ENCODE measurements at regions not wholly inside any gene's neighbourhood (a gene's known extent, or its start where the extent isn't known, plus 50 kb on each side); places are given as distances from the start of the nearest gene placed in this dataset.

GRCh38 chr12:89877136-89877535 lies 168.5 kb upstream of the ATP2B1 start:
- no peaks in the 10 kb centered on the region for H3K27me3 Mint-ChIP-seq (ENCODE audit: low read depth, unreplicated experiment)
- no peaks in the 10 kb centered on the region for H3K9me3 Mint-ChIP-seq (ENCODE audit: unreplicated experiment)
- Histone ChIP-seq H3K4me3 (ENCODE audit: insufficient read depth, low read depth, low read length) (no peak overlapping the region), H3K9me3 (ENCODE audit: insufficient read depth, low read depth, low read length) (no peaks in the 10 kb centered on the region), H3K36me3 (ENCODE audit: insufficient read depth, low read length) (no peaks in the 10 kb centered on the region), H3K27me3 (ENCODE audit: insufficient read depth, low read length) (no peaks in the 10 kb centered on the region), H3K27ac (ENCODE audit: low read depth, low read length) (no peak overlapping the region), H2AFZ (ENCODE audit: low read depth, low read length) (no peak overlapping the region), H3K79me2 (ENCODE audit: insufficient read depth, low read length) (no peaks in the 10 kb centered on the region), H4K20me1 (ENCODE audit: insufficient read depth, low read length) (no peaks in the 10 kb centered on the region), H3K9ac (ENCODE audit: low read length) (no peak overlapping the region), H3K4me1 (ENCODE audit: insufficient read depth, low read length) (peaks cover 7% of the 10 kb centered on the region), H3K4me2 (ENCODE audit: low read length) (no peak overlapping the region)
- FAIRE-seq (no peak), DNase-seq (ENCODE audit: low read depth) (no peak)
- H3K36me3 Mint-ChIP-seq (ENCODE audit: low read depth, unreplicated experiment), result no peaks in the 10 kb centered on the region
- H3K4me3 Mint-ChIP-seq (ENCODE audit: unreplicated experiment), result no peak overlapping the region
- TF ChIP-seq EZH2 (IDR thresholded peaks at IDR 0.05; ENCODE audit: insufficient read depth, low read length), result no peak
- TF ChIP-seq, protein P1, sequence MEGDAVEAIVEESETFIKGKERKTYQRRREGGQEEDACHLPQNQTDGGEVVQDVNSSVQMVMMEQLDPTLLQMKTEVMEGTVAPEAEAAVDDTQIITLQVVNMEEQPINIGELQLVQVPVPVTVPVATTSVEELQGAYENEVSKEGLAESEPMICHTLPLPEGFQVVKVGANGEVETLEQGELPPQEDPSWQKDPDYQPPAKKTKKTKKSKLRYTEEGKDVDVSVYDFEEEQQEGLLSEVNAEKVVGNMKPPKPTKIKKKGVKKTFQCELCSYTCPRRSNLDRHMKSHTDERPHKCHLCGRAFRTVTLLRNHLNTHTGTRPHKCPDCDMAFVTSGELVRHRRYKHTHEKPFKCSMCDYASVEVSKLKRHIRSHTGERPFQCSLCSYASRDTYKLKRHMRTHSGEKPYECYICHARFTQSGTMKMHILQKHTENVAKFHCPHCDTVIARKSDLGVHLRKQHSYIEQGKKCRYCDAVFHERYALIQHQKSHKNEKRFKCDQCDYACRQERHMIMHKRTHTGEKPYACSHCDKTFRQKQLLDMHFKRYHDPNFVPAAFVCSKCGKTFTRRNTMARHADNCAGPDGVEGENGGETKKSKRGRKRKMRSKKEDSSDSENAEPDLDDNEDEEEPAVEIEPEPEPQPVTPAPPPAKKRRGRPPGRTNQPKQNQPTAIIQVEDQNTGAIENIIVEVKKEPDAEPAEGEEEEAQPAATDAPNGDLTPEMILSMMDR (IDR thresholded peaks at IDR 0.05; ENCODE audit: insufficient read depth, low read depth, low read length), result no peak
- no peak overlapping the region for H3K27ac Mint-ChIP-seq (ENCODE audit: unreplicated experiment)
- peaks cover 19% of the 10 kb centered on the region for H3K4me1 Mint-ChIP-seq (ENCODE audit: low read depth, unreplicated experiment)

DNA sequence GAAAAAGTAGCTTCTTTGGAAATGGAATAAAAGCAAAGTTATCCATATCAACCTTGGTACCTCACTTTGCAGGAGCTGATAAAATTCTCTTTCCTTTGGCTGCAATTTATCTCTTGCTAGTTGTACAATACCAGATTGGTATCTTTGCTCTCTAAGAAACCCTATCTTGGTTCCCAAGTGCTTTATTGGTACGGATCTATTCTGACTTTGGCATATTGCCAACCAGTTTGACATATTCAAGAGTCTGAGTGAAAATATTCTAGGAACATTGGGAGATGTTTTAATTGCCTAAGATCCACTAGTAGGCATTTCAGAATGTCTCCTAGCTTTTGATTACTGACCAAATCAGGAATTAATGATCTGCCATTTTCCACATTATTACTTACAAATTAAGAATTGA lies 167.2 kb upstream of the ATP2B1 start:
- no peak for FAIRE-seq
- Mint-ChIP-seq H3K4me1 (ENCODE audit: low read depth, unreplicated experiment) (peaks cover 11% of the 10 kb centered on the region), H3K4me3 (ENCODE audit: unreplicated experiment) (no peak overlapping the region), H3K9me3 (ENCODE audit: unreplicated experiment) (no peaks in the 10 kb centered on the region), H3K27ac (ENCODE audit: unreplicated experiment) (no peak overlapping the region), H3K36me3 (ENCODE audit: low read depth, unreplicated experiment) (no peaks in the 10 kb centered on the region), H3K27me3 (ENCODE audit: low read depth, unreplicated experiment) (no peaks in the 10 kb centered on the region)
- H3K9me3 ChIP-seq (ENCODE audit: insufficient read depth, low read depth, low read length), result peaks cover 5% of the 10 kb centered on the region
- H3K4me1 ChIP-seq (ENCODE audit: insufficient read depth, low read length), result peaks cover 7% of the 10 kb centered on the region
- H3K27ac ChIP-seq (ENCODE audit: low read depth, low read length), result no peak overlapping the region
- no peaks in the 10 kb centered on the region for H3K36me3 ChIP-seq (ENCODE audit: insufficient read depth, low read length)
- H3K79me2 ChIP-seq (ENCODE audit: insufficient read depth, low read length), result no peaks in the 10 kb centered on the region
- H3K4me3 ChIP-seq (ENCODE audit: insufficient read depth, low read depth, low read length), result no peak overlapping the region
- TF ChIP-seq EZH2 (IDR thresholded peaks at IDR 0.05; ENCODE audit: insufficient read depth, low read length), result no peak
- TF ChIP-seq, protein P1 (IDR thresholded peaks at IDR 0.05; ENCODE audit: insufficient read depth, low read depth, low read length), result no peak
- no peak overlapping the region for H3K4me2 ChIP-seq (ENCODE audit: low read length)
- H4K20me1 ChIP-seq (ENCODE audit: insufficient read depth, low read length), result no peaks in the 10 kb centered on the region
- H2AFZ ChIP-seq (ENCODE audit: low read depth, low read length), result no peak overlapping the region
- no peak overlapping the region for H3K9ac ChIP-seq (ENCODE audit: low read length)
- no peaks in the 10 kb centered on the region for H3K27me3 ChIP-seq (ENCODE audit: insufficient read depth, low read length)
- no peak for DNase-seq (ENCODE audit: low read depth)

DNA sequence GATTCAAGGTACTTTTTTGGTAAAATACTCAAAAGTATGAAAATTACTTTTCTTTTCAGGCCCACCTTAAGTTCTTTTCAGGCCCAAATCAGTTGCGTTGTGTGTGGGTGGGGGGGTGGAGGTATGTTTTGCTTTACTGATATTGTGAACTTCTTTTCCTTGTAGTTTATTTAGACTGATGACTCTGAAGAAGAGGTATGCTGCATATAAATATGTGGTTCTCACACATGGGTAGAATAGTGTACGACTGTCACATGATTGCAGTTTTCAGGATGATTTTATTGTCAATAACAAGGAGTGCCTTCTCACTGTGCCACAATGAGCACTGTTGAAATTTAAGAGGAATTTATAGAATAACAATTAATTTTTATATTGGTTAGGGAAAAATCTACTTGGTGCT lies 166.6 kb upstream of the ATP2B1 start:
- Mint-ChIP-seq H3K4me3 (ENCODE audit: unreplicated experiment) (no peak overlapping the region), H3K9me3 (ENCODE audit: unreplicated experiment) (no peaks in the 10 kb centered on the region), H3K27me3 (ENCODE audit: low read depth, unreplicated experiment) (no peaks in the 10 kb centered on the region), H3K4me1 (ENCODE audit: low read depth, unreplicated experiment) (peaks cover 11% of the 10 kb centered on the region), H3K27ac (ENCODE audit: unreplicated experiment) (no peak overlapping the region), H3K36me3 (ENCODE audit: low read depth, unreplicated experiment) (no peaks in the 10 kb centered on the region)
- H3K9ac ChIP-seq (ENCODE audit: low read length), result no peak overlapping the region
- H3K27ac ChIP-seq (ENCODE audit: low read depth, low read length), result no peak overlapping the region
- H3K36me3 ChIP-seq (ENCODE audit: insufficient read depth, low read length), result no peaks in the 10 kb centered on the region
- peaks cover 5% of the 10 kb centered on the region for H3K9me3 ChIP-seq (ENCODE audit: insufficient read depth, low read depth, low read length)
- FAIRE-seq, result no peak
- peak; percentile 35 for DNase-seq (ENCODE audit: low read depth)
- H3K4me2 ChIP-seq (ENCODE audit: low read length), result no peak overlapping the region
- no peaks in the 10 kb centered on the region for H3K27me3 ChIP-seq (ENCODE audit: insufficient read depth, low read length)
- H3K4me1 ChIP-seq (ENCODE audit: insufficient read depth, low read length), result peaks cover 7% of the 10 kb centered on the region
- no peaks in the 10 kb centered on the region for H3K79me2 ChIP-seq (ENCODE audit: insufficient read depth, low read length)
- H4K20me1 ChIP-seq (ENCODE audit: insufficient read depth, low read length), result no peaks in the 10 kb centered on the region
- TF ChIP-seq, protein P1 (IDR thresholded peaks at IDR 0.05; ENCODE audit: insufficient read depth, low read depth, low read length), result no peak
- no peak for TF ChIP-seq EZH2 (IDR thresholded peaks at IDR 0.05; ENCODE audit: insufficient read depth, low read length)
- no peak overlapping the region for H2AFZ ChIP-seq (ENCODE audit: low read depth, low read length)
- no peak overlapping the region for H3K4me3 ChIP-seq (ENCODE audit: insufficient read depth, low read depth, low read length)
